Testis (tissue), 2 donors: ENCODE measurements at regions not wholly inside any gene's neighbourhood (a gene's known extent, or its start where the extent isn't known, plus 50 kb on each side); places are given as distances from the start of the nearest gene placed in this dataset.

Experiments
- CTCF ChIP-seq, 3 experiments: fragments of 450-650 bp in 2 of 3; fragments of 200-600 bp in 1 of 3; sonication (generic) in 1 of 3; IDR thresholded peaks; one replicate each; pipeline ENCODE4 v1.5.1; 2016 to 2019; ENCODE audit warnings: antibody characterized with exemption in 3 of 3, mild to moderate bottlenecking in 2 of 3, moderate library complexity in 1 of 3
- POLR2A ChIP-seq: fragments of 450-650 bp; IDR thresholded peaks from one replicate; pipeline ENCODE4 v1.6.1; 2017; ENCODE audit warnings: antibody characterized with exemption, mild to moderate bottlenecking, moderate library complexity

- TF ChIP-seq CTCF (IDR thresholded peaks at IDR 0.05) (no peak), POLR2A (no peak)
Measured at GRCh38 chr12:38501481-38501880, 184.9 kb downstream of the ALG10B start.
